ENCODE measurements at regions not wholly inside any gene's neighbourhood (a gene's known extent, or its start where the extent isn't known, plus 50 kb on each side); places are given as distances from the start of the nearest gene placed in this dataset.

- TF ChIP-seq YY1 (IDR thresholded peaks at IDR 0.05; ENCODE audit: low read depth) (no peak), NFIC (IDR thresholded peaks at IDR 0.05) (no peak), TAF1 (IDR thresholded peaks at IDR 0.05; ENCODE audit: low read depth) (no peak), REST (IDR thresholded peaks at IDR 0.05; ENCODE audit: low read depth) (no peak), CEBPB (IDR thresholded peaks at IDR 0.05) (no peak), TEAD4 (IDR thresholded peaks at IDR 0.05) (no peak), EP300 (IDR thresholded peaks at IDR 0.05; ENCODE audit: borderline replicate concordance) (no peak)
Measured at GRCh38 chr15:91559066-91559465, 294.4 kb upstream of the SLCO3A1 start.
